ENCODE measurements at regions not wholly inside any gene's neighbourhood (a gene's known extent, or its start where the extent isn't known, plus 50 kb on each side); places are given as distances from the start of the nearest gene placed in this dataset.

DNA sequence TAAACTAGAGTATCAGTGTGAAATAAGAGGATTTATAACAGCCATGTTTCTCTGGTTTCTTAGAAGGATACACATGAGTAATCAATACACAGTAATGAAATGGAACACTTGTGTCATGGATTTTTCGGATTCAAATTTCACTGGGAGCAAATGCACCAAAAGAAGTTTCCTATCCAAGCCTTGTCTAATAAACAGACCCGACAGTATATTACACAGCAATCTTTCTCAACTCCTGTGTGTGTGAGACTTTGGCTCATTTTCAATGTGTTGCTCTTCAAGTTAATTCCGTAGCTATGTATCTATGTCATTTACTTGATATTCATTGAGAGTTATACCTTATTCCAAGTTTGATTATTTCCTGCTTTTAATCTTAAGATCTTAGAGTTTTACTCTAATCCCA is 930.2 kb downstream of the MAT2B start:
- H3K27ac ChIP-seq = no peak overlapping the region
- no peak for DNase-seq
- H3K9me3 ChIP-seq (replicated peaks in 1 of 3) = no peaks in the 10 kb centered on the region
- H3K36me3 ChIP-seq (replicated peaks in 1 of 2) = no peaks in the 10 kb centered on the region
- intact Hi-C loops (cut with DNase I) = no loop called here
- H3K4me3 ChIP-seq = no peak overlapping the region
- no peaks in the 10 kb centered on the region for H3K27me3 ChIP-seq
- TF ChIP-seq, protein P1, sequence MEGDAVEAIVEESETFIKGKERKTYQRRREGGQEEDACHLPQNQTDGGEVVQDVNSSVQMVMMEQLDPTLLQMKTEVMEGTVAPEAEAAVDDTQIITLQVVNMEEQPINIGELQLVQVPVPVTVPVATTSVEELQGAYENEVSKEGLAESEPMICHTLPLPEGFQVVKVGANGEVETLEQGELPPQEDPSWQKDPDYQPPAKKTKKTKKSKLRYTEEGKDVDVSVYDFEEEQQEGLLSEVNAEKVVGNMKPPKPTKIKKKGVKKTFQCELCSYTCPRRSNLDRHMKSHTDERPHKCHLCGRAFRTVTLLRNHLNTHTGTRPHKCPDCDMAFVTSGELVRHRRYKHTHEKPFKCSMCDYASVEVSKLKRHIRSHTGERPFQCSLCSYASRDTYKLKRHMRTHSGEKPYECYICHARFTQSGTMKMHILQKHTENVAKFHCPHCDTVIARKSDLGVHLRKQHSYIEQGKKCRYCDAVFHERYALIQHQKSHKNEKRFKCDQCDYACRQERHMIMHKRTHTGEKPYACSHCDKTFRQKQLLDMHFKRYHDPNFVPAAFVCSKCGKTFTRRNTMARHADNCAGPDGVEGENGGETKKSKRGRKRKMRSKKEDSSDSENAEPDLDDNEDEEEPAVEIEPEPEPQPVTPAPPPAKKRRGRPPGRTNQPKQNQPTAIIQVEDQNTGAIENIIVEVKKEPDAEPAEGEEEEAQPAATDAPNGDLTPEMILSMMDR (IDR thresholded peaks at IDR 0.05) = no peak
- TF ChIP-seq POLR2A (IDR thresholded peaks at IDR 0.05) = no peak
- H3K4me1 ChIP-seq (replicated peaks in 1 of 2) = no peaks in the 10 kb centered on the region
- 61 to 75% (median 70%) methylated on average over 3 of the region's 3 CpGs for WGBS, 4 donors

DNA sequence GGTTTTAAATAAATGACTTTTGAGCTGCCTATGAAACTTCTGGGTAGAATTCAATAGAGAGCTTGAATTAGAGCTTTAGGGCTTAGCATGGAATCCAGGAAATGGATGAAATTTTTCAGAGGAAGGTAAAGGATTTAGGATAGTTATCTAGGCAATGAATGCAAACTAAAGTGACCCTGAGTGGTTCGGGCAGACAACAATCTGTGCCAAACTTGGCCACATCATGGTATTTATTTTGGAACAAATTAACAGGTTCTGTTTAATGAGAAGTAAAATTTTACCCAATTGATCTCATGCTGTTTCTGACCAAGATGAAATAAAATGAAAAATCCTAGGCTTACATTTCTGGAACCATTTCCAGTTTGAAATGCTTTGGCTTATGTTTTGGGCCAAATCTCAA is 934.4 kb downstream of the MAT2B start:
- DNase-seq = no peak
- Histone ChIP-seq H3K9me3 (replicated peaks in 1 of 3) (no peaks in the 10 kb centered on the region), H3K27me3 (no peaks in the 10 kb centered on the region), H3K4me3 (no peak overlapping the region), H3K36me3 (replicated peaks in 1 of 2) (no peaks in the 10 kb centered on the region), H3K27ac (no peak overlapping the region), H3K4me1 (replicated peaks in 1 of 2) (no peaks in the 10 kb centered on the region)
- WGBS, 4 donors = 32 to 67% (median 44%) methylated on average over 1 of the region's 1 CpG
- intact Hi-C loops (cut with DNase I) = no loop called here
- no peak for TF ChIP-seq POLR2A (IDR thresholded peaks at IDR 0.05)
- TF ChIP-seq, protein P1 (IDR thresholded peaks at IDR 0.05) = no peak

DNA sequence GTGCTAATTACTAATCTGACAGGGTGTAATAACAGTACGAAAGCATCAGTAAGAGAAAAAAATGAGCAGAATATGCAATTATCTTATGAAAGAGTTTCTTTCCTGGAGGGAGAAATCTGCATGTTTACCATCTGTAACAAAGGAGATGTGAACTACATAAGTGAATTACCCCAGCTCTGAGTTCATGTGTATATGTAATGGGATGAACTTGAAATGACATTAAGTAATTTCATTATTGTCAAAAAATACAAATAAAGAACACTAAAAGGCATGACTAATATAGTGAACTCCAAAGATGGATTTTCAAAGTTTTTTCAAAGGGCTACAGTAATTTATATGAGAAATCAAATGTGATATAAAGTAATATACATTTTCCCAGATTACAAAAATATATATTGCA is 944.0 kb downstream of the MAT2B start:
- WGBS, 4 donors = 70 to 84% (median 77%) methylated on average over 1 of the region's 1 CpG
- intact Hi-C loops (cut with DNase I) = no loop called here
- TF ChIP-seq, protein P1 (IDR thresholded peaks at IDR 0.05) = no peak
- TF ChIP-seq POLR2A (IDR thresholded peaks at IDR 0.05) = no peak
- Histone ChIP-seq H3K9me3 (replicated peaks in 1 of 3) (no peaks in the 10 kb centered on the region), H3K36me3 (replicated peaks in 1 of 2) (no peaks in the 10 kb centered on the region), H3K27me3 (no peaks in the 10 kb centered on the region), H3K27ac (no peak overlapping the region), H3K4me3 (no peak overlapping the region), H3K4me1 (replicated peaks in 1 of 2) (no peaks in the 10 kb centered on the region)
- DNase-seq = no peak

DNA sequence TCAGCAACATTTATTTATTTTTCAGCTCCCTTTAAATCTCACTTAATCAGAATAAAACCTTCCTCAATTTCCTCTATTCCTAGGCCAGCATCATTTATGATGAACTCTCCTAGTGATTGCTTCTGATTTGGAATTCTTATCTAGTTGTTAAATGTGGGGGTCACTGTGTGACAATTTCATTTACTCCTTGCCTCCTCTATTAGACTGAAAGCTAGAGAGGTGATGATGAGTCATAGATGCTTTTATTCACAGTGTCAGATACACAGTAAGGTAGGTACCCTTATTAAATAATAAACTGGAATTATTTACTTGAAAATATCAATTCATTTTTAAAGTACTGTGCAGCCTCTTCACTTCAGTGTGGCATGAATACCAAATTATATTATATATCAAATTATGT is 960.6 kb downstream of the MAT2B start:
- Histone ChIP-seq H3K27me3 (no peaks in the 10 kb centered on the region), H3K9me3 (replicated peaks in 1 of 3) (no peaks in the 10 kb centered on the region), H3K27ac (no peak overlapping the region), H3K4me1 (replicated peaks in 1 of 2) (no peaks in the 10 kb centered on the region), H3K36me3 (replicated peaks in 1 of 2) (no peaks in the 10 kb centered on the region), H3K4me3 (no peak overlapping the region)
- TF ChIP-seq, protein P1 (IDR thresholded peaks at IDR 0.05) = no peak
- no peak for TF ChIP-seq POLR2A (IDR thresholded peaks at IDR 0.05)
- intact Hi-C loops (cut with DNase I) = no loop called here
- no peak for DNase-seq
